Astrocyte (in vitro differentiated cells and primary cell): ENCODE measurements at regions not wholly inside any gene's neighbourhood (a gene's known extent, or its start where the extent isn't known, plus 50 kb on each side); places are given as distances from the start of the nearest gene placed in this dataset.

Experiments
- DNase-seq: peaks from one replicate; pipeline ENCODE4 v3.0.0-alpha.2; 2010; ENCODE audit warnings: low read depth
- FAIRE-seq: peaks from 2 replicates; lab custom pipeline; 2011; peaks lifted over from hg19 to GRCh38; lab: Jason Lieb, UNC
- H2AFZ ChIP-seq: 2 replicates; pipeline ENCODE4 v1.6.0; 2012; ENCODE audit warnings: low read depth, low read length, inconsistent platforms
- H3K27ac ChIP-seq: 2 replicates; pipeline ENCODE4 v1.5.1; 2011; ENCODE audit warnings: low read depth, low read length, inconsistent platforms
- H3K27me3 ChIP-seq: 2 replicates; pipeline ENCODE4 v1.6.0; 2011; ENCODE audit warnings: low read length, inconsistent platforms; ENCODE audit not compliant: insufficient read depth
- H3K36me3 ChIP-seq: 2 replicates; pipeline ENCODE4 v1.5.1; 2011; ENCODE audit warnings: low read length, inconsistent platforms; ENCODE audit not compliant: insufficient read depth
- H3K4me1 ChIP-seq: 2 replicates; pipeline ENCODE4 v1.5.1; 2011; ENCODE audit warnings: low read length, inconsistent platforms; ENCODE audit not compliant: insufficient read depth
- H3K4me2 ChIP-seq: 2 replicates; pipeline ENCODE4 v1.6.0; 2012; ENCODE audit warnings: low read length, inconsistent platforms
- H3K4me3 ChIP-seq: 2 replicates; pipeline ENCODE4 v1.5.1; 2011; ENCODE audit warnings: low read depth, mild to moderate bottlenecking, low read length, inconsistent platforms; ENCODE audit not compliant: insufficient read depth
- H3K79me2 ChIP-seq: 2 replicates; pipeline ENCODE4 v1.6.0; 2012; ENCODE audit warnings: mild to moderate bottlenecking, low read length, inconsistent platforms; ENCODE audit not compliant: insufficient read depth
- H3K9ac ChIP-seq: 2 replicates; pipeline ENCODE4 v1.6.0; 2012; ENCODE audit warnings: mild to moderate bottlenecking, low read length, inconsistent platforms
- H3K9me3 ChIP-seq: 2 replicates; pipeline ENCODE4 v1.5.1; 2012; ENCODE audit warnings: low read depth, mild to moderate bottlenecking, low read length, inconsistent platforms; ENCODE audit not compliant: insufficient read depth
- H4K20me1 ChIP-seq: 2 replicates; pipeline ENCODE4 v1.6.0; 2012; ENCODE audit warnings: low read length, inconsistent platforms; ENCODE audit not compliant: insufficient read depth
- H3K27ac Mint-ChIP-seq: one replicate; pipeline ENCODE4 v1.8.0; 2021; ENCODE audit warnings: mild to moderate bottlenecking, mixed read lengths; ENCODE audit not compliant: unreplicated experiment
- H3K27me3 Mint-ChIP-seq: one replicate; pipeline ENCODE4 v1.8.0; 2021; ENCODE audit warnings: low read depth, mixed read lengths; ENCODE audit not compliant: unreplicated experiment
- H3K36me3 Mint-ChIP-seq: one replicate; pipeline ENCODE4 v1.8.0; 2021; ENCODE audit warnings: low read depth, mixed read lengths; ENCODE audit not compliant: unreplicated experiment
- H3K4me1 Mint-ChIP-seq: one replicate; pipeline ENCODE4 v1.8.0; 2021; ENCODE audit warnings: low read depth, mixed read lengths; ENCODE audit not compliant: unreplicated experiment
- H3K4me3 Mint-ChIP-seq: one replicate; pipeline ENCODE4 v1.8.0; 2021; ENCODE audit warnings: mild to moderate bottlenecking, moderate library complexity, mixed read lengths; ENCODE audit not compliant: unreplicated experiment
- H3K9me3 Mint-ChIP-seq: one replicate; pipeline ENCODE4 v1.8.0; 2021; ENCODE audit warnings: mild to moderate bottlenecking, mixed read lengths; ENCODE audit not compliant: unreplicated experiment
- EZH2 ChIP-seq: IDR thresholded peaks from 2 replicates; pipeline ENCODE4 v1.6.1; 2012; ENCODE audit warnings: mild to moderate bottlenecking, low read length, inconsistent platforms; ENCODE audit not compliant: insufficient read depth
- TF ChIP-seq, protein P1 (sequence below): IDR thresholded peaks from 2 replicates; pipeline ENCODE4 v1.5.1; 2011; ENCODE audit warnings: low read depth, mild to moderate bottlenecking, inconsistent platforms, low read length, moderate library complexity; ENCODE audit not compliant: insufficient read depth

GRCh38 chr2:57809230-57809629 lies 237.4 kb upstream of the VRK2 start:
- Histone ChIP-seq H3K4me1 (no peaks in the 10 kb centered on the region), H3K9ac (no peak overlapping the region), H3K79me2 (no peaks in the 10 kb centered on the region), H3K9me3 (no peaks in the 10 kb centered on the region), H2AFZ (no peak overlapping the region), H3K4me2 (no peak overlapping the region), H3K27ac (no peak overlapping the region), H3K4me3 (no peak overlapping the region), H4K20me1 (no peaks in the 10 kb centered on the region), H3K36me3 (no peaks in the 10 kb centered on the region), H3K27me3 (no peaks in the 10 kb centered on the region)
- DNase-seq (no peak), FAIRE-seq (no peak)
- no peak for TF ChIP-seq EZH2
- TF ChIP-seq, protein P1, sequence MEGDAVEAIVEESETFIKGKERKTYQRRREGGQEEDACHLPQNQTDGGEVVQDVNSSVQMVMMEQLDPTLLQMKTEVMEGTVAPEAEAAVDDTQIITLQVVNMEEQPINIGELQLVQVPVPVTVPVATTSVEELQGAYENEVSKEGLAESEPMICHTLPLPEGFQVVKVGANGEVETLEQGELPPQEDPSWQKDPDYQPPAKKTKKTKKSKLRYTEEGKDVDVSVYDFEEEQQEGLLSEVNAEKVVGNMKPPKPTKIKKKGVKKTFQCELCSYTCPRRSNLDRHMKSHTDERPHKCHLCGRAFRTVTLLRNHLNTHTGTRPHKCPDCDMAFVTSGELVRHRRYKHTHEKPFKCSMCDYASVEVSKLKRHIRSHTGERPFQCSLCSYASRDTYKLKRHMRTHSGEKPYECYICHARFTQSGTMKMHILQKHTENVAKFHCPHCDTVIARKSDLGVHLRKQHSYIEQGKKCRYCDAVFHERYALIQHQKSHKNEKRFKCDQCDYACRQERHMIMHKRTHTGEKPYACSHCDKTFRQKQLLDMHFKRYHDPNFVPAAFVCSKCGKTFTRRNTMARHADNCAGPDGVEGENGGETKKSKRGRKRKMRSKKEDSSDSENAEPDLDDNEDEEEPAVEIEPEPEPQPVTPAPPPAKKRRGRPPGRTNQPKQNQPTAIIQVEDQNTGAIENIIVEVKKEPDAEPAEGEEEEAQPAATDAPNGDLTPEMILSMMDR, result no peak
- Mint-ChIP-seq H3K9me3 (no peaks in the 10 kb centered on the region), H3K4me1 (no peaks in the 10 kb centered on the region), H3K27me3 (no peaks in the 10 kb centered on the region), H3K36me3 (no peaks in the 10 kb centered on the region), H3K27ac (no peak overlapping the region), H3K4me3 (no peak overlapping the region)

DNA sequence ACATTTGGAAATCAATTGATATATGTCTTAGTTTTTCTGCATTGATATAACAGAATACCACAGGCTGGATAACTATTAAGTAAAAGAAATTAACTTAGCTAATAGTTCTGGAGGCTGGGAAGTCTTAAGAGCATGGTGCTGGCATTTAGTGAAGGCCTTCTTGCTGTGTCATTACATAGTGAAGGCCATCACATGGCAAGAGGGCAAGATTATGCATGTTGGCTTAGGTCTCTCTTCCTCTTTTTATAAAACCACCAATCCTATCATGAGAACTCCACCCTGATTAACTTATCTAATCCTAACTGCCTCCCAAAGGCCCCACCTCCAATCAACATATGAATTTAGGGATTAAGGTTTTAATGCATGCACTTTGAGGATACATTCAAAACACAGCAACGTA lies 225.5 kb upstream of the VRK2 start:
- FAIRE-seq, result no peak

DNA sequence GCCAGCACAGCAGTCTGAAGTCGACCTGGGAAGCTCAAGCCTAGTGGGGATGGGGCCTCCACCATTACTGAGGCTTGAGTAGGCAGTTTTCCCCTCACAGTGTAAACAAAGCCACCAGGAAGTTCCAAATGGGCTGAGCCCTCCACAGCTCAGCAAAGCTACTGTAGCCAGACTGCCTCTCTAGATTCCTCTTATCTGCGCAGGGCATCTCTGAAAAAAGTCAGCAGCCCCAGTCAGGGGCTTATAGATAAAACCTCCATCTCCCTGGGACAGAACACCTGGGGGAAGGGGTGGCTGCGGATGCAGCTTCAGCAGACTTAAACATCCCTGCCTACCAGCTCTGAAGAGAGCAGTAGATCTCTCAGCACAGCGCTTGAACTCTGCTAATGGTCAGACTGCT lies 218.4 kb upstream of the VRK2 start:
- no peak overlapping the region for H3K27ac ChIP-seq
- no peak overlapping the region for H3K4me3 ChIP-seq
- H3K79me2 ChIP-seq, result no peaks in the 10 kb centered on the region
- H3K9ac ChIP-seq, result no peak overlapping the region
- Mint-ChIP-seq H3K27me3 (no peaks in the 10 kb centered on the region), H3K4me1 (no peaks in the 10 kb centered on the region), H3K9me3 (peaks cover 5% of the 10 kb centered on the region), H3K36me3 (no peaks in the 10 kb centered on the region), H3K4me3 (no peak overlapping the region), H3K27ac (no peak overlapping the region)
- TF ChIP-seq, protein P1, result no peak
- no peak for TF ChIP-seq EZH2
- no peaks in the 10 kb centered on the region for H3K27me3 ChIP-seq
- no peaks in the 10 kb centered on the region for H3K36me3 ChIP-seq
- H3K4me2 ChIP-seq, result no peak overlapping the region
- no peaks in the 10 kb centered on the region for H4K20me1 ChIP-seq
- H3K9me3 ChIP-seq, result no peaks in the 10 kb centered on the region
- FAIRE-seq (no peak), DNase-seq (no peak)
- no peaks in the 10 kb centered on the region for H3K4me1 ChIP-seq
- H2AFZ ChIP-seq, result no peak overlapping the region

More for the DNA sequence above, 225.5 kb upstream of the VRK2 start:
- Histone ChIP-seq H3K4me1 (no peaks in the 10 kb centered on the region), H3K9me3 (no peaks in the 10 kb centered on the region), H4K20me1 (no peaks in the 10 kb centered on the region), H3K27ac (no peak overlapping the region), H3K36me3 (no peaks in the 10 kb centered on the region), H2AFZ (no peak overlapping the region), H3K79me2 (no peaks in the 10 kb centered on the region), H3K27me3 (no peaks in the 10 kb centered on the region), H3K4me2 (no peak overlapping the region), H3K9ac (no peak overlapping the region), H3K4me3 (no peak overlapping the region)
- Mint-ChIP-seq H3K27ac (no peak overlapping the region), H3K4me3 (no peak overlapping the region), H3K27me3 (no peaks in the 10 kb centered on the region), H3K4me1 (no peaks in the 10 kb centered on the region), H3K9me3 (peaks cover under 1% of the 10 kb centered on the region), H3K36me3 (no peaks in the 10 kb centered on the region)
- no peak for DNase-seq
- TF ChIP-seq, protein P1, result no peak
- TF ChIP-seq EZH2, result no peak
